Activated naive CD4-positive, alpha-beta T cell treated with anti-CD3 and anti-CD28 coated beads, Interleukin-2, amount 50 U/mL, for 72 hours (primary cell): ENCODE measurements at regions not wholly inside any gene's neighbourhood (a gene's known extent, or its start where the extent isn't known, plus 50 kb on each side); places are given as distances from the start of the nearest gene placed in this dataset.
A peak's percentile ranks its signal among the peaks of the same experiment; 100 is the strongest.
"Not testable (repeated sequence)": the region's sequence is repeated elsewhere in the genome, so short reads cannot be mapped to it uniquely, and the experiment has no call there.

Source experiments
- ATAC-seq, 2 donors: fragments of 150-1000 bp; cut with Tn5 transposase; 2 replicates each; pipeline ENCODE4 v1.10.0; 2021; ENCODE audit warnings: mild to moderate bottlenecking in 2 of 2, moderate library complexity in 2 of 2
- DNase-seq, 2 donors: peaks; one replicate each; pipeline ENCODE4 v3.0.0; 2021 to 2022; ENCODE audit warnings: low spot score in 2 of 2
- H3K27ac Mint-ChIP-seq, 2 donors: one replicate each; pipeline ENCODE4 v1.8.0; 2022; ENCODE audit warnings: mild to moderate bottlenecking in 2 of 2, mixed read lengths in 2 of 2
- H3K36me3 Mint-ChIP-seq, 2 donors: one replicate each; pipeline ENCODE4 v1.8.0; 2022; ENCODE audit warnings: mixed read lengths in 2 of 2
- H3K9me3 Mint-ChIP-seq, 2 donors: one replicate each; pipeline ENCODE4 v1.8.0; 2022; ENCODE audit warnings: mixed read lengths in 2 of 2

DNA sequence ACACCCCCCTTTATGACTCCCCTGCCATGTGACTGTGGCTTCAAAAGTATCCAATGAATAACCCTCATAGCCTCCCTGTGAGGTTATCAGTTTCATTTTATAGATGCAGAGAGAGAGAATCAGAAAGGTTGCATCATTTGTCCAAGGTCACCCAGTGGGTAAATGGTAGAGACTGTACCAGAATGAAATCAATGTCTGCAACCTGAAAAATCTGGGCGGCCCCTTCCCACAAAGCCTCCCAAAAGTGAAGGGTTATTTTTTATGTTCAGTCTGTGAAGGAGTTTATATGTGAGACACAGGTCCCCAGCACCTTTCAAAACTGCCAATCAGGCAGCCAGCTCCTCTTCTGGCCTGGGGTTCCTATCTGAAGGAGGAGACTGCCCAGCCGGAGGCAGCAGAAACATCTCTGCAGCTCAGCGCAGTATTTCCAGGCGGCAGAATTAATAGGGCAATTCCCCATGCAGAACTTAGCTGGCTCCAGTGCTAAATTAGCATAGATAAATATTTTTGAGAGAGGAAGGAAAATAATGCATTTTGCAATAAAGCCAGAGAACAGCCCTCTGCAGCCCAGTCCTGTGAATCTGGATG lies 130.8 kb upstream of the PRR20G start:
- Mint-ChIP-seq H3K36me3 (no peaks in the 10 kb centered on the region), H3K9me3 (no peaks in the 10 kb centered on the region), H3K27ac (no peak overlapping the region)
- DNase-seq (no peak), ATAC-seq (no peak)

DNA sequence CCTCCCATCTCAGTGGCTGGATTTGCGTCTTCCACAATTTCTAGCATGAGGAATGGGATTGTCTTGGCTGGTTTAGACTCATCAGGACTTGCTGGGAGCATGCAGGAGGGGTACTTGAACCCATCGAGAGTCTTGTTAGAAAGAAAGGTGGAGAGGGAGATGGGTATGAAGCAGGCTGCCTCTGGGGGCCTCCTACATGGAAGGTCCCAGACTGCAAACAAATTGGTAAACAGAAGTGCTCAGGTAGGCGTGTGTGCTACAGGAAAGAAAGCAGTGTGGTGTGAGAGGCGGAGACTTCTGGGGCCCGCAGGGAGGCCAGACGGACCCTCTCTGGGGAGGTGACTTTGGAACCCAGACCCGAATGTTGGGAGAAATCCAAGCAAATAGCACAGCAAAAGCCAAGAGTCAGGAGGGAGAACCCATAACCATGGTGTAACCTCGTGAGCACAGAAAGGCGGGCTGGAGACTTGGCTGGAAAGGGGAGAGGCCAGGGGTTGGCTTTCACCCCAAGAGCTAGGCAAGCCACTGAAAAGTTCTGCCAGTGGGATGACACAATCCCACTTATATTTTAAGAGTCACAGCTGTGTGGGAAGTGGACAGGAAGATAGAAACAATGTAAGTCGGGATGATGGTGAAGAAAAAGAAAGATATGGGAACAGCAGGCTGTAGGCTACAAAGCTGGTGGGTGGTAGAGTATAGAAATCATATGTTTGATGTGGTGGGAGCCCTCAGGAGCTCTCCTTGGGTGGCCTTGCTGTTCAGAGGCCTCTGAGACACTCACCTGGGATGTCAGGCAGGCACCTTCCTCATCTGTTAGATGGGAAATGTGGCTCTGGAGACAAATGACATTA lies 130.1 kb upstream of the PRR20G start:
- Mint-ChIP-seq H3K27ac (no peak overlapping the region), H3K9me3 (no peaks in the 10 kb centered on the region)
- ATAC-seq = no peak

DNA sequence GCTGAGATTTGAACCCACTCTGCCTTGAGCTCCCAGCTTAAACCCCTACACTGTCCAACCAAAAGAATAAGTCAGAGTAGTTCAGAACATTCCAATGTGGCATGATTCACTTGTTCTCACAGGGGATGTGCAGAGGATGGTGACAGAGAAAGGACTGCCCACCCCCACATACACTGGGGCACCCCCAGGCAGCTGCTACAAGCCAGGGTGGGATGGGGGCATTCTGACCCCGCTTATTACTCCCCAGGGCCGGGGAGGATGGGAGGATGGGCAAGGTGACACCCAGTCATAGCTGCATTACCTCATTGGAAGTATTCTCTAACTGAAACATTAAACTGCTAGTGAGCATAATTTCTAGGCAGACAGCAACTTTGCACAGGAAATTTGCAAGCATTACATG lies 126.0 kb upstream of the PRR20G start:
- no peaks in the 10 kb centered on the region for H3K36me3 Mint-ChIP-seq
- ATAC-seq (no peak), DNase-seq (no peak)
- H3K27ac Mint-ChIP-seq = no peak overlapping the region
- no peaks in the 10 kb centered on the region for H3K9me3 Mint-ChIP-seq

More for the DNA sequence above, 130.1 kb upstream of the PRR20G start:
- H3K36me3 Mint-ChIP-seq = no peaks in the 10 kb centered on the region
- no peak for DNase-seq

DNA sequence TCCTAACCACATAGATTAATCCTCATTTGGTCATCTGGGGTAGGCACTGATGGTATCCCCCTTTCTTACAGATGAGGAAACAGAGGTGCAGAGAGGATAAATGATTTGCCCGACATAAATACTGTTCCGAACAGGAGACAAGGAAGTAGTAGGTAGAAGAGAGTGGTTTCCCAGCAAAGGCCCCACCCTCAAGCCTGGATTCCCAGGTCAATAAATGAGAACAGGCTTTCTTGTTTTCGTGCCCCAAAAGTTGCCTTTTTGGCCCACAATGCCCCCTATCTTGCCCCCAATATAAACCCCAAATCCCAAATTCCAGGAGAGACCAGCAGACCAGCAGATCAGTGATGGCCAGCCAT lies 125.5 kb upstream of the PRR20G start:
- Mint-ChIP-seq H3K9me3 (no peaks in the 10 kb centered on the region), H3K27ac (no peak overlapping the region), H3K36me3 (no peaks in the 10 kb centered on the region)
- ATAC-seq = no peak
- no peak for DNase-seq

DNA sequence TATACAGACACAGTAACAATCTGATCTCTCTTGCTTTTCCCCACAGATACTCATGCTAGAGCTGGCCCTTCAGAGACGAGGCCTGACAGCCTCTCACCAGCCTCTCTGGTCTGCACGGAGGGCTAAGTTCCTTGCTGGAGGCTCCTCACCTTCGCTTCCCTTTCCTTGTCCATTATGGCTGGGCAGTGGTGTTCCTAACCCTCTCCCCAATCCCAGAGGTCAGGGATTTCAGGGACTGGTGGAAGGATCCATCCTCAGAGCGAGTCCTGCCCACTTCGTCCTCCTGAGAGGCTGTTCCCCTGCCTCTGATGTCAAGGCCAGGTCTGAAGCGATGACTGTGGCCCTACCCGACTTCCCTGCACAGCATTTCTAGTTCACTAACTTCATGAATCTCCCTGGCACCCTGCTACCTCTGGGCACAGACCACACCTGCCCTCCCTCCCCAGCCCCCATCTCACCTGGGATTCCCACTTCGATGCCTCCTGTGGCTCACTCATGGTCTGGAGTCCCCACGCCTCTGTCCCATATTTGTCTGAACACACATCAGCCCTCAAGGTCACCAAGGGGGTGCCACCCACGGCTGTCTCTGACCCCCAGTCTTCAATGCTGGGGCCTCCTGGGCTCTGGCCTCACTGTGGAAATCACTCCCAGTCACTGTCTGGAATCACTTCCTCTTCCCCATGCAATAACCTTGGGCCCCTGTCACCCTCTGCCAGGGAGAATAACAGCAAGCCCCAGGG lies 124.9 kb upstream of the PRR20G start:
- Mint-ChIP-seq H3K27ac (no peak overlapping the region), H3K9me3 (no peaks in the 10 kb centered on the region), H3K36me3 (no peaks in the 10 kb centered on the region)
- ATAC-seq (no peak), DNase-seq (no peak)

DNA sequence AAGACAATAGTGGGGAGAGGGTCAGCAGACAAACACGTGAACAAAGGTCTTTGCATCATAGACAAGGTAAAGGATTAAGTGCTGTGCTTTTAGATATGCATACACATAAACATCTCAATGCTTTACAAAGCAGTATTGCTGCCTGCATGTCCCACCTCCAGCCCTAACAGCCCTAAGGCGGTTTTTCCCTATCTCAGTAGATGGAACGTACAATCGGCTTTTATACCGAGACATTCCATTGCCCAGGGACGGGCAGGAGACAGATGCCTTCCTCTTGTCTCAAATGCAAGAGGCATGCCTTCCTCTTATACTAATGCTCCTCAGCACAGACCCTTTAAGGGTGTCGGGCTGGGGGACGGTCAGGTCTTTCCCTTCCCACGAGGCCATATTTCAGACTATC lies 124.0 kb upstream of the PRR20G start:
- not testable (repeated sequence) for ATAC-seq, H3K36me3 Mint-ChIP-seq, H3K9me3 Mint-ChIP-seq, H3K27ac Mint-ChIP-seq, DNase-seq

DNA sequence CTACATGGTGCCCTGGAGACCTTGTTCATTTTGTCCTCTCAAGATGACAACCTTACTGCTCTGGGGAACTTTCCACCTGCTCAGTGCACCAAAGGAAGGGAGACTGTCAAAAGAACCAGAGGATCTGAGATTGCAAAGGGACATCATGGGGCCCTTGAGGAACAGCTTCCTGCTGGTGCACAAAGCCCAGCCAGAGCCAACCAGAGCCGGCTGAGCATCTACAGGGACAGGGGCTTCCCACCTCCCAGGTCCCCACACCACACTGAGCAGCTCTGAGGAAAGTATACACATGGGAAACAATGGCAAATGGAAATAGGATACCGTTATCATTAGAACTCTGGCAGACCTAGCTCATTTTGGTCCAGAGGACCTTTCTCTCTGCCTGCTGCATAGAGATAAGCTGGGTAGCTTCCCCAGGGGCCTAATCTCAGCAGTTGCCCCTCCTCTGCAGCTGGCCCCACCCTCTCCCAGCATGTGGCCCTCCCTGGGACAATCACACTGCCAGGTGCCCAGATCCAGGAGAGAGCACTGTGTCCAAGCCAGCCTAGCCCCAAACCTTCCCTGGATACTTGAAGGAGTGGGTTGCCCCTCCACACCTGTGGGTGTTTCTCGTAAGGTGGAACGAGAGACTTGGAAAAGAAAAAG lies 123.4 kb upstream of the PRR20G start:
- DNase-seq = no peak
- H3K9me3 Mint-ChIP-seq = no peaks in the 10 kb centered on the region
- no peaks in the 10 kb centered on the region for H3K36me3 Mint-ChIP-seq
- no peak overlapping the region for H3K27ac Mint-ChIP-seq
- ATAC-seq = no peak

DNA sequence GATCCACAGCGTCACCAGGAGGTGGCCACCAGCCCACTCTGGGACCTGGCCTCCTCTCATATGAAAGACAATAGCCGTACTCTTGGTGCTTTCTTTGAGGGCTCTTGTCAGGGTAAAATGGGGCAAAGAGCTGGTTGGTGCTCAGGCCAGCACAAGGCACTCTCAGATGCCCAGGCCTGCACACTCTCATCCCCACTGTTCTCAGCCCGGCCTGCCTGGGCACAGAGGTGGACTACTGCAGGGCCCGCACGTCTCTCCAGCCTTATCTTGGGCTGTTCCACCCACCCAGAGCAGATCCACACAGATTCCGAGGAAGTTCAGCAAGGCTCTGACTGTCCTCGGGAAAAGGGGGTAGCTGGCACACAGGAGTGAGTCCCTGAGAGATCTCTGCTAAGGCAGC lies 122.8 kb upstream of the PRR20G start:
- no peaks in the 10 kb centered on the region for H3K36me3 Mint-ChIP-seq

DNA sequence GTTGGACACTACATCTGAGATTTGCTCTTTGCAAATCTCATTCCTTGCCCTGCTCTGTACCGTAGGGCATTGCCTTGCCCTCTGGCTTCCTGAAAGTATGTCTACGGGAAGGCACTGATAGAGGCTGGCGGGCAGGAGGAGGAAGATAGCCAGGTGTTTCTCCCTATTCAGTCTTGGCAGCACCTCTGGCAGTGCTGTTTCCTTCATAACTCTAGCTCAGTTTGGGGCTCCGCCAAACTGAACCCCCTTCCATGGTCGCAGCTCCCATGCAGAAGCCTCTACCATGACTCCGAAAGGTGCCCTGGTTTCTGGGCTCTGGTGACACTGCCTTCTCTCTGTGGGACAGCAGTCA lies 122.3 kb upstream of the PRR20G start:
- Mint-ChIP-seq H3K9me3 (no peaks in the 10 kb centered on the region), H3K36me3 (no peaks in the 10 kb centered on the region), H3K27ac (no peak overlapping the region)
- no peak for DNase-seq
- no peak for ATAC-seq

More for the DNA sequence above, 122.8 kb upstream of the PRR20G start:
- ATAC-seq = no peak
- Mint-ChIP-seq H3K9me3 (no peaks in the 10 kb centered on the region), H3K27ac (no peak overlapping the region)
- no peak for DNase-seq

DNA sequence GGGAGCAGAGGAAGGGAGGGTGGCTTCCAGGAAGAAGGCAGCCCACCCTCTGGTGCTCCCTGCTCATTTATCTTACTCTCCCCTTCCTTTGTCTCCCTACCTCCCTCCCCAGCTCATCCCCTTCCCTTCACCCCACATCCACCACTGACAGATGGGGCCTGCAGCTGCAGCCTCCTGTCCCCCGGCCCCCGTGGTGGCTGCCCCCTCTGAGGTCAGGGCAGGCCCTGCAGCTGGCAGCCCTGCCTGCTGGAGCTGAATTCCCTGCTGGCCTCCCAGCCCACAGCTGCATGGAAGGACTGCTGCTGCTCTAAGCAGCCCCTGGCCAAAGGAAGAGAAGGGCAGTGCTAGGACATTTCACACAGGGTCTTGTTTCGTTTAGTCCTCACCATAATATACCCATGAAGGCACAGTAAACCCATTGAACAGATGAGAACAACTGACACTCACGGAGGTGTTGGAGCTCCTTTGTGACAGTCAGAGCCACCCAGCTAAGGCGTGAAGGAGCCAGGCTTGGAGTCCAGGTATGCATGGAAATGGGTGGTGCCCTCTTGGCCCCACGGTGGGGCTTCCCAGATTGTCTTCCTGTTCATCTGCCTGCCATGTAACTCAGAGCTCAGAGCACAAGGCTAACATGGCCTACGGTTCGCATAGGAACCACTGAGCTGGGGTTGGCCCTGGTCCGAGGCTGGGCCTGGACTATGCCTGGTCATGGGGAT lies 121.7 kb upstream of the PRR20G start:
- DNase-seq (no peak), ATAC-seq (no peak)
- Mint-ChIP-seq H3K36me3 (no peaks in the 10 kb centered on the region), H3K27ac (peak overlapping the region in 1 of 2 donors; percentile 70), H3K9me3 (no peaks in the 10 kb centered on the region)

DNA sequence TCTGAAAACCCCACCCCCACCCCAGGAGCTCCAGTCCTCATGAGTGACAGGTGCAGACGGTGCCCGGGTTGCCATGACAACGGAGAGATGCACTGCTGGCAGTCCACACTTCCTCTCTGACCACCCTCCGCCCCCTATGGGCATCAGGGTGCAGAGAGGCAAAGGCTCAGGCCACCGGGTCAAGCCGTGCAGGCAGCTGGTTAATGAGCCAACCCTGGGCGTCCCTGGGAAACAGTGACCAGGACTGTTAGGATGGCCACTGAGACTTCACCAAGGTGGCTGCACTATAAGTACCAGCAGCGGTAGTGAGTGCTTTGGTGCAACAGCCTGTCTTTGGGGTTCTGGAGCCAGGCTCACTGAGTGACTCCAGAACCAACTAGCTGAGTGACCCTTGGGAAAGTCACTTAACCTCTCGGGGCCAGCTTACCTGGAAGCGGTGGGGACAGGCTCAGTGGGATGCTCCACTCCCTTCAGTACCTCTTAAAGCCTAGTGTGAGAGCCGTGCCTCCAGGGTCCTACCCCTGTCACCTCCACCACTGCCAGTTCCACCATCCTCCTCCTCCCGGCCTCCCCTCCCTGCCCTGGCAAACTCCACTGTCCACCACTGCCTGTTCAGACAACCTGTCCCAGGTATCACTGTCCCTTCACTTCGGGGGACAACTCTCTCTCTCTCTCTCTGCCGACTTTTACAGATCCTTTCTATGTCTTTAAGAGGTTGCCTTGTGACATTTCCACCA lies 121.0 kb upstream of the PRR20G start:
- Mint-ChIP-seq H3K27ac (peak overlapping the region in 1 of 2 donors; percentile 70), H3K36me3 (no peaks in the 10 kb centered on the region), H3K9me3 (no peaks in the 10 kb centered on the region)
- ATAC-seq (no peak), DNase-seq (no peak)

DNA sequence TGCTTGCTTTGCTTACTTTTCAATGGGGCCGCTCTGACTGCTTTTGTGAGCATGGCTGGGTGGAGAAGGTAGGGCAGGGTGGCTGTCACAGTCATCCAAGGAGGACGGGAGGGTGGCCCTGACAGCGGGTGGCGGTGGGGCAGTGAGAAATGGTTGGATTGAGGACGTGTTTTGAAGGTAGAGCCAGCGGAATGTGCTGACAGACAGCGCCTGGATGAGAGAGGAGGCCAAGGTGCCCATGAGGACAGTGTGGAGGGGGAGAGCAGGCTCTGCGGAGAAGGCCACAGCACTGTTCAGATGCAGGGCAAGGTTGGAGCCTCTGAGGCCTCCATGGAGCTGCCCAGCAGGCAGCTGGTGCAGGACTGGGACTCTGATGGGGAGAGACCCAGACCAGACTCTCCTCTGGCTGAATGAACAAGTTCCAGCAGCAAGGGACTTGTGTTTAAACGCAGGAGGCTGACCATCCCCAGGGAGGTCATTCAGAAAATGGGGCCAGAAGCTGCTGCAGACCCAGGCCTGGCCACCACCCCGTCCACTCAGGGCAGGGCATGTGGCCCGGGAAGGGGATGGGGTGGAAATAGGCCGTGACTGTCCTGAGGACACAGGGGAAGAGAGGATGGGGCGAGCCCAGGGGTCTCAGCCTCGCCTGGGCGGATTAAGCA lies 120.3 kb upstream of the PRR20G start:
- Mint-ChIP-seq H3K36me3 (no peaks in the 10 kb centered on the region), H3K9me3 (no peaks in the 10 kb centered on the region), H3K27ac (no peak overlapping the region)
- ATAC-seq (no peak), DNase-seq (no peak)

DNA sequence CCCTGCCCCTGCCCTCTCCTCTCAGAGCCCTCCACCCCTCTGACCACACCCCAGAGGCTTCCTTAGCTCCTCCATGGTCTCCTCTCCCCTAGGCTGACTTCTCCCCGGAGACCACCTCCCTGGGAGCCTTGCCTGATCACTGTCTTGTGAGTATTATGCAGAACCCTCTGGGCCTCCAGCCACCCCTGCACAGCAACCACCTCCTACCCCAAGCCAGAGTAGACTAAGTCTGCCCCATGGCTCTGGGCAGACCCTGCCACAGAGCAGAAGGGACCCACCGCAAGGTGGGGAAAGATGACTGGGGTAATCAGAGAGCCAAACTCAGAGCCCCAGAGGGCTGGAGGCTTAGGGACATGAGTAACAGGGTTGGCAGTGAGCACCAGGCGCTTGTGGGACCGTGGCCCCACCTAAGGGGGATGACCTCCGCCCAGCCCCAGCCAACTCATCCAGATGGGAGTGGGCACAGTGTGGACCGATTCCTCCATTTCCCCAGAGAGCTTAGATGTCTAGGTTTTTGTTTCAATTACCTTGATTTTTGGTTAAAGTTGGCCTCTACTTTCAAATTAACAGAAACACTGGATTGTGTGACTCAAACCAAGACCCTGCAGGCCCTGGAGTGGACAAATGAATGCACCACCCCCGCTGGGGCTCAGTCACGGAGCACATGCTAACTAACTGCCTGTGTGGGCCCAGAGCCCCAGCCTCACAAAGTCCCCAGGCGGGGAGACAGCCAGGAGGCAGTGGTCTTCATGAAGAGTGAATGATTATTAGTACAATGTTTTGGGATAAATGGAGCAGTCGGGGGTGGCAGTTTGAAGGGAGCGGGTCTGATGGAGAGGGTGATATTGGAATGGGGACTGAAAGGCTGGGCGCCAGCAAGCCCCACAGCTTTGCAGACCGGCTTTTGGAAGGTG lies 119.4 kb upstream of the PRR20G start:
- DNase-seq (peak in 1 of 2 donors; percentile 30), ATAC-seq (no peak)
- Mint-ChIP-seq H3K27ac (no peak overlapping the region), H3K9me3 (no peaks in the 10 kb centered on the region), H3K36me3 (no peaks in the 10 kb centered on the region)

DNA sequence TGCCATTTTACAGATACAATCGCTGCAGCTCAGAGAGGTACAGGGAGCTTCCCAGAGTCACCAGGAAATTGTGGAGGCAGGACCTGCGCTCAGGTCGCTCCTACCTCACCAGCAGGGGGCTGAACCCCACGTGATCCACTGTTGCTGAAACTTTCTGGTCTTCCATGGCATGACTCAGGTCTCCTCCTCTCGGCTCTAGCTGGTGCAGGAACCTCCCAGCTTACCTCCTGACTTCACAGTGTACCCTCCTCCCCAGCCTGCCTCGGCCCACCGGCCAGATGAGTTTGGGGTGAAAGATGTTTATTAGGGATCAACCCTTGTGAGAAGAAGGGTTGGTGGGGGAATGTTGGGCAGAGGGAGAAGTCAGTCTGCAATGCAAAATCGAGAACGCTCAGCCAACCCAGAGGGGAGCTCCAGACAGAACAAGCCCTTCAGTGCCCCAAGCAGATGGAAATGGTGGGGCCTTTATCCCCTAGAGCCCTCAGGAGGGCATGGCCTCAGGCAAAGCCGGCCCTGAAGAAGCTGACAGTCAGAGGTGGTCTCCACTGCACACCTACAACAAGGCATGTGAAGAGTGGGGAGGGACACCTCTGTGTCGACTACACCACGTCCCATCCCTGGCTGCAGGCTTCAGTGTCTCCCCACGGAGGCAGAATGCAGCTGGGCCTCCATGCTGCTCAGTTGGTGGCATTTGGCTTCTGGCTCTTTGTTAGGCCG lies 118.6 kb upstream of the PRR20G start:
- ATAC-seq (peak in 1 of 2 donors; percentile 53), DNase-seq (peak; percentile 13 to 17)
- Mint-ChIP-seq H3K36me3 (no peaks in the 10 kb centered on the region), H3K9me3 (no peaks in the 10 kb centered on the region), H3K27ac (no peak overlapping the region)
